RWPE1 (cell line): ENCODE measurements at regions not wholly inside any gene's neighbourhood (a gene's known extent, or its start where the extent isn't known, plus 50 kb on each side); places are given as distances from the start of the nearest gene placed in this dataset.

Experiments used
- CTCF ChIA-PET: fragments of 350-600 bp; sonication (Branson Sonifier 250); formaldehyde crosslinking; extraction: SDS; loops from one replicate; lab custom pipeline; 2021; lab: Yijun Ruan, JAX
- POLR2A ChIA-PET: fragments of 400-600 bp; formaldehyde crosslinking; extraction: SDS; loops from one replicate; lab custom pipeline; 2020; ENCODE audit warnings: antibody characterized with exemption; ENCODE audit not compliant: low non-redundant PET; lab: Yijun Ruan, JAX
- DNase-seq: peaks from one replicate; pipeline ENCODE4 v3.0.0; 2012; ENCODE audit warnings: low spot score
- H3K27ac ChIP-seq: fragments of 450-650 bp; 2 replicates; pipeline ENCODE4 v1.5.1; 2017
- CTCF ChIP-seq: fragments of 450-650 bp; conservative IDR thresholded peaks from 2 replicates; pipeline ENCODE4 v1.5.1; 2017; ENCODE audit warnings: low read depth, mild to moderate bottlenecking

- CTCF ChIA-PET, result interaction anchor here (0.7 kb wide), 1 partner anchor 250 kb away, joined by 3 read pairs; no protein-coding TSS in a partner anchor
- POLR2A ChIA-PET, result no interaction called here
Measured at GRCh38 chr21:31448496-31448895, 104.4 kb upstream of the TIAM1 start.

GRCh38 chr21:31447505-31447904 lies 103.4 kb upstream of the TIAM1 start:
- no peak overlapping the region for H3K27ac ChIP-seq
- TF ChIP-seq CTCF, result no peak
- no peak for DNase-seq
- CTCF ChIA-PET, result interaction anchor here (0.6 kb wide), 2 partner anchors 408 to 1151 kb away, joined by 3 to 4 read pairs; no protein-coding TSS in a partner anchor
- POLR2A ChIA-PET, result no interaction called here

More at GRCh38 chr21:31448496-31448895, 104.4 kb upstream of the TIAM1 start:
- no peak for DNase-seq
- H3K27ac ChIP-seq, result no peak overlapping the region
- TF ChIP-seq CTCF, result no peak

- DNase-seq, result no peak
- no peak for TF ChIP-seq CTCF
- no peak overlapping the region for H3K27ac ChIP-seq
- POLR2A ChIA-PET, result no interaction called here
- CTCF ChIA-PET, result no interaction called here
Measured at GRCh38 chr21:31446226-31446855, 102.3 kb upstream of the TIAM1 start.

GRCh38 chr21:31445137-31445536 lies 101.1 kb upstream of the TIAM1 start:
- no peak overlapping the region for H3K27ac ChIP-seq
- TF ChIP-seq CTCF, result no peak
- ChIA-PET POLR2A (no interaction called here), CTCF (no interaction called here)
- DNase-seq, result no peak

- no peak for TF ChIP-seq CTCF
- no peak for DNase-seq
- H3K27ac ChIP-seq, result no peak overlapping the region
- POLR2A ChIA-PET, result no interaction called here
- CTCF ChIA-PET, result interaction anchor here (0.5 kb wide), 1 partner anchor 193 kb away, joined by 3 read pairs; no protein-coding TSS in a partner anchor
Measured at GRCh38 chr21:31443736-31444521, 99.9 kb upstream of the TIAM1 start.

GRCh38 chr21:31442339-31442738 lies 98.3 kb upstream of the TIAM1 start:
- TF ChIP-seq CTCF, result no peak
- H3K27ac ChIP-seq, result no peak overlapping the region
- CTCF ChIA-PET, result no interaction called here
- POLR2A ChIA-PET, result no interaction called here
- DNase-seq, result no peak
